ENCODE measurements at regions not wholly inside any gene's neighbourhood (a gene's known extent, or its start where the extent isn't known, plus 50 kb on each side); places are given as distances from the start of the nearest gene placed in this dataset.
"Not testable (repeated sequence)": the region's sequence is repeated elsewhere in the genome, so short reads cannot be mapped to it uniquely, and the experiment has no call there.

- no peak overlapping the region for H3K4me2 ChIP-seq (ENCODE audit: low read length)
- no peak overlapping the region for H3K27ac ChIP-seq (ENCODE audit: low read length)
- no peak overlapping the region for H3K9ac ChIP-seq (ENCODE audit: low read length)
- no peak for TF ChIP-seq EZH2 (IDR thresholded peaks at IDR 0.05; ENCODE audit: borderline replicate concordance, insufficient read depth, low read length, poor library complexity, severe bottlenecking)
- TF ChIP-seq RAD21 (conservative IDR thresholded peaks at IDR 0.05), result no peak
- no peak for TF ChIP-seq TAF1 (IDR thresholded peaks at IDR 0.05; ENCODE audit: low read depth)
- no peak for TF ChIP-seq CTCF (IDR thresholded peaks at IDR 0.05; ENCODE audit: poor library complexity, severe bottlenecking)
- H3F3A ChIP-seq (ENCODE audit: insufficient read depth, low read length, poor library complexity, severe bottlenecking), result no peaks in the 10 kb centered on the region
- H2AFZ ChIP-seq (ENCODE audit: low read depth, low read length), result no peak overlapping the region
- H4K20me1 ChIP-seq (ENCODE audit: insufficient read depth), result no peaks in the 10 kb centered on the region
- no peaks in the 10 kb centered on the region for H3K9me3 ChIP-seq (ENCODE audit: low read length)
- no peaks in the 10 kb centered on the region for H3K36me3 ChIP-seq (ENCODE audit: insufficient read depth, low read length)
- H3K4me3 ChIP-seq (ENCODE audit: low read length), result no peak overlapping the region
- no peaks in the 10 kb centered on the region for H3K79me2 ChIP-seq (replicated peaks; ENCODE audit: insufficient read depth, low read length)
- H3K9me2 ChIP-seq (ENCODE audit: insufficient read depth, low read length), result no peaks in the 10 kb centered on the region
- no peaks in the 10 kb centered on the region for H3K27me3 ChIP-seq (ENCODE audit: insufficient read depth, low read depth, low read length)
Observed at GRCh38 chr4:79247695-79248394, 78.0 kb downstream of the NAA11 start.

DNA sequence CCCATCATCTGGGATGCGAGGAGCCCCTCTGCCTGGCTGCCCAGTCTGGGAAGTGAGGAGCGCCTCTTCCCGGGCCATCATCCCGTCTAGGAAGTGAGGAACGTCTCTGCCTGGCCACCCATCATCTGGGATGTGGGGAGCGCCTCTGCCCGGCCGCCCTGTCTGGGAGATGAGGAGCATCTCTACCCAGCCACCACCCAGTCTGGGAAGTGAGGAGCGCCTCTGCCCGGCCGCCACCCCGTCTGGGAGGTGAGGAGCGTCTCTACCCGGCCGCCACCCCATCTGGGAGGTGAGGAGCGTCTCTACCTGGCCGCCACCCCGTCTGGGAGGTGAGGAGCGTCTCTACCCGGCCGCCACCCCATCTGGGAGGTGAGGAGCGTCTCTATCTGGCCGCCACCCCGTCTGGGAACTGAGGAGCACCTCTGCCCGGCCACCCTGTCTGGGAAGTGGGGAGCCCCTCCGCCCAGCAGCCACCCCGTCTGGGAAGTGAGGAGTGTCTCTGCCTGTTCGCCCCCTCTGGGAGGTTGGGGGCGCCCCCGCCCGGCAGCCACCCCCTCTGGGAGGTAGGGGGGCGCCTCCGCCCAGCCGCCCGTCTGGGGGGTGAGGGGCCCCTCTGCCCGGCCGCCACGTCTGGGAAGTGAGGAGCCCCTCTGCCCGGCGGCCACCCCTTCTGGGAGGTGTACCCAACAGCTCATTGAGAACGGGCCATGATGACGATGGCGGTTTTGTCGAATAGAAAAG, 80.5 kb downstream of the NAA11 start:
- H3K27ac ChIP-seq (ENCODE audit: low read length); H4K20me1 ChIP-seq (ENCODE audit: insufficient read depth); H3K9me3 ChIP-seq (ENCODE audit: low read length); H3F3A ChIP-seq (ENCODE audit: insufficient read depth, low read length, poor library complexity, severe bottlenecking); H3K4me2 ChIP-seq (ENCODE audit: low read length); H3K79me2 ChIP-seq (replicated peaks; ENCODE audit: insufficient read depth, low read length); H3K9ac ChIP-seq (ENCODE audit: low read length); H3K36me3 ChIP-seq (ENCODE audit: insufficient read depth, low read length); H3K9me2 ChIP-seq (ENCODE audit: insufficient read depth, low read length); H3K4me3 ChIP-seq (ENCODE audit: low read length); H2AFZ ChIP-seq (ENCODE audit: low read depth, low read length); H3K27me3 ChIP-seq (ENCODE audit: insufficient read depth, low read depth, low read length): not testable (repeated sequence)

DNA sequence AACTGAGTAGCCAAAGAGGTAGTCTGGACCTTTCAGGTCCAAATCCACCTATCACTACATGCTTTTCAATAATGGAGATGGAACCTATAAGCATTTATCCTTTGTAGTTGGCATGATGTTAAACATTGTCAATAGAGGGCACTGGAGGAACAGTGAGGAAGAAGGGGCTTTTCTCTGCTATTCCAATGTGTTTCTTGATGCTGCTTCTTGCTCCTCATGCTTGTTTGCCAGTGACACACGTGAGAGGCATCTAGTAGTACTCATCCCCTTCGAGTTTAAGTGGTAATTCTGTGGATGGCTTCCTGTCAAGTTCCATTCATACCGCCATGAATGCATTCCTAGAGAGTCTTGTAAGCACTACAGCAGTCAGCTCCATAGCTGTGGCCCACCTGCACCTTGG, 84.0 kb downstream of the NAA11 start:
- H2AFZ ChIP-seq (ENCODE audit: low read depth, low read length), result no peak overlapping the region
- no peak overlapping the region for H3K4me3 ChIP-seq (ENCODE audit: low read length)
- no peaks in the 10 kb centered on the region for H3K79me2 ChIP-seq (replicated peaks; ENCODE audit: insufficient read depth, low read length)

More for the DNA sequence above, 84.0 kb downstream of the NAA11 start:
- H3K9ac ChIP-seq (ENCODE audit: low read length), result no peak overlapping the region
- no peaks in the 10 kb centered on the region for H4K20me1 ChIP-seq (ENCODE audit: insufficient read depth)
- H3K4me2 ChIP-seq (ENCODE audit: low read length), result no peak overlapping the region
- H3K9me3 ChIP-seq (ENCODE audit: low read length), result no peaks in the 10 kb centered on the region
- H3K36me3 ChIP-seq (ENCODE audit: insufficient read depth, low read length), result no peaks in the 10 kb centered on the region
- no peak for TF ChIP-seq SMC3 (conservative IDR thresholded peaks at IDR 0.05; ENCODE audit: poor library complexity)
- TF ChIP-seq, protein P1, sequence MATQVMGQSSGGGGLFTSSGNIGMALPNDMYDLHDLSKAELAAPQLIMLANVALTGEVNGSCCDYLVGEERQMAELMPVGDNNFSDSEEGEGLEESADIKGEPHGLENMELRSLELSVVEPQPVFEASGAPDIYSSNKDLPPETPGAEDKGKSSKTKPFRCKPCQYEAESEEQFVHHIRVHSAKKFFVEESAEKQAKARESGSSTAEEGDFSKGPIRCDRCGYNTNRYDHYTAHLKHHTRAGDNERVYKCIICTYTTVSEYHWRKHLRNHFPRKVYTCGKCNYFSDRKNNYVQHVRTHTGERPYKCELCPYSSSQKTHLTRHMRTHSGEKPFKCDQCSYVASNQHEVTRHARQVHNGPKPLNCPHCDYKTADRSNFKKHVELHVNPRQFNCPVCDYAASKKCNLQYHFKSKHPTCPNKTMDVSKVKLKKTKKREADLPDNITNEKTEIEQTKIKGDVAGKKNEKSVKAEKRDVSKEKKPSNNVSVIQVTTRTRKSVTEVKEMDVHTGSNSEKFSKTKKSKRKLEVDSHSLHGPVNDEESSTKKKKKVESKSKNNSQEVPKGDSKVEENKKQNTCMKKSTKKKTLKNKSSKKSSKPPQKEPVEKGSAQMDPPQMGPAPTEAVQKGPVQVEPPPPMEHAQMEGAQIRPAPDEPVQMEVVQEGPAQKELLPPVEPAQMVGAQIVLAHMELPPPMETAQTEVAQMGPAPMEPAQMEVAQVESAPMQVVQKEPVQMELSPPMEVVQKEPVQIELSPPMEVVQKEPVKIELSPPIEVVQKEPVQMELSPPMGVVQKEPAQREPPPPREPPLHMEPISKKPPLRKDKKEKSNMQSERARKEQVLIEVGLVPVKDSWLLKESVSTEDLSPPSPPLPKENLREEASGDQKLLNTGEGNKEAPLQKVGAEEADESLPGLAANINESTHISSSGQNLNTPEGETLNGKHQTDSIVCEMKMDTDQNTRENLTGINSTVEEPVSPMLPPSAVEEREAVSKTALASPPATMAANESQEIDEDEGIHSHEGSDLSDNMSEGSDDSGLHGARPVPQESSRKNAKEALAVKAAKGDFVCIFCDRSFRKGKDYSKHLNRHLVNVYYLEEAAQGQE (IDR thresholded peaks at IDR 0.05; ENCODE audit: borderline replicate concordance), result no peak
- TF ChIP-seq RAD21 (conservative IDR thresholded peaks at IDR 0.05), result no peak
- no peak for TF ChIP-seq MXI1 (conservative IDR thresholded peaks at IDR 0.05; ENCODE audit: poor library complexity, severe bottlenecking)
- no peak for TF ChIP-seq TAF1 (IDR thresholded peaks at IDR 0.05; ENCODE audit: low read depth)
- no peak for TF ChIP-seq EZH2 (IDR thresholded peaks at IDR 0.05; ENCODE audit: borderline replicate concordance, insufficient read depth, low read length, poor library complexity, severe bottlenecking)
- no peak for TF ChIP-seq EP300 (conservative IDR thresholded peaks at IDR 0.05; ENCODE audit: poor library complexity, severe bottlenecking)
- TF ChIP-seq CTCF (IDR thresholded peaks at IDR 0.05; ENCODE audit: poor library complexity, severe bottlenecking), result no peak
- TF ChIP-seq POLR2AphosphoS5 (IDR thresholded peaks at IDR 0.05), result no peak
- no peaks in the 10 kb centered on the region for H3K9me2 ChIP-seq (ENCODE audit: insufficient read depth, low read length)
- H3F3A ChIP-seq (ENCODE audit: insufficient read depth, low read length, poor library complexity, severe bottlenecking), result no peaks in the 10 kb centered on the region
- H3K27me3 ChIP-seq (ENCODE audit: insufficient read depth, low read depth, low read length), result no peaks in the 10 kb centered on the region
- H3K27ac ChIP-seq (ENCODE audit: low read length), result no peak overlapping the region
